ENCODE measurements at regions not wholly inside any gene's neighbourhood (a gene's known extent, or its start where the extent isn't known, plus 50 kb on each side); places are given as distances from the start of the nearest gene placed in this dataset.

GRCh38 chr3:77868725-77869124, 828.8 kb downstream of the ROBO2 start:
- Mint-ChIP-seq H3K27ac (no peak overlapping the region), H3K36me3 (peaks cover 2% of the 10 kb centered on the region), H3K4me3 (no peak overlapping the region), H3K27me3 (ENCODE audit: low read depth) (no peaks in the 10 kb centered on the region), H3K9me3 (peaks cover 16% of the 10 kb centered on the region), H3K4me1 (peaks cover 10% of the 10 kb centered on the region)
- DNase-seq (ENCODE audit: low spot score in 2 of 2, unreplicated experiment in 2 of 2), result no peak
- TF ChIP-seq CTCF (IDR thresholded peaks at IDR 0.05; ENCODE audit: unreplicated experiment), result no peak

- Mint-ChIP-seq H3K4me3 (no peak overlapping the region), H3K27ac (no peak overlapping the region), H3K27me3 (ENCODE audit: low read depth) (no peaks in the 10 kb centered on the region), H3K4me1 (peaks cover 10% of the 10 kb centered on the region), H3K9me3 (peaks cover 15% of the 10 kb centered on the region), H3K36me3 (peaks cover 2% of the 10 kb centered on the region)
- no peak for TF ChIP-seq CTCF (IDR thresholded peaks at IDR 0.05; ENCODE audit: unreplicated experiment)
- no peak for DNase-seq (ENCODE audit: low spot score in 2 of 2, unreplicated experiment in 2 of 2)
Observed at GRCh38 chr3:77869423-77869822, 829.5 kb downstream of the ROBO2 start.

- Mint-ChIP-seq H3K27ac (no peak overlapping the region), H3K36me3 (peaks cover 2% of the 10 kb centered on the region), H3K9me3 (peaks cover 18% of the 10 kb centered on the region), H3K4me3 (no peak overlapping the region), H3K27me3 (ENCODE audit: low read depth) (no peaks in the 10 kb centered on the region), H3K4me1 (peaks cover 9% of the 10 kb centered on the region)
- no peak for TF ChIP-seq CTCF (IDR thresholded peaks at IDR 0.05; ENCODE audit: unreplicated experiment)
- no peak for DNase-seq (ENCODE audit: low spot score in 2 of 2, unreplicated experiment in 2 of 2)
Observed at GRCh38 chr3:77871436-77871835, 831.5 kb downstream of the ROBO2 start.

- no peak for DNase-seq (ENCODE audit: low spot score in 2 of 2, unreplicated experiment in 2 of 2)
- Mint-ChIP-seq H3K9me3 (peaks cover 20% of the 10 kb centered on the region), H3K4me1 (peaks cover 4% of the 10 kb centered on the region), H3K4me3 (no peak overlapping the region), H3K27me3 (ENCODE audit: low read depth) (no peaks in the 10 kb centered on the region), H3K27ac (no peak overlapping the region), H3K36me3 (peaks cover 2% of the 10 kb centered on the region)
- TF ChIP-seq CTCF (IDR thresholded peaks at IDR 0.05; ENCODE audit: unreplicated experiment), result no peak
Observed at GRCh38 chr3:77873598-77873997, 833.7 kb downstream of the ROBO2 start.

GRCh38 chr3:77885381-77885780, 845.5 kb downstream of the ROBO2 start:
- DNase-seq (ENCODE audit: low spot score in 2 of 2, unreplicated experiment in 2 of 2), result no peak
- Mint-ChIP-seq H3K27ac (no peak overlapping the region), H3K4me1 (no peaks in the 10 kb centered on the region), H3K4me3 (no peak overlapping the region), H3K9me3 (peaks cover 3% of the 10 kb centered on the region), H3K27me3 (ENCODE audit: low read depth) (no peaks in the 10 kb centered on the region), H3K36me3 (no peaks in the 10 kb centered on the region)
- TF ChIP-seq CTCF (IDR thresholded peaks at IDR 0.05; ENCODE audit: unreplicated experiment), result no peak

GRCh38 chr3:77887611-77888010, 847.7 kb downstream of the ROBO2 start:
- TF ChIP-seq CTCF (IDR thresholded peaks at IDR 0.05; ENCODE audit: unreplicated experiment), result no peak
- DNase-seq (ENCODE audit: low spot score in 2 of 2, unreplicated experiment in 2 of 2), result no peak
- no peak overlapping the region for H3K4me3 Mint-ChIP-seq
- H3K27ac Mint-ChIP-seq, result no peak overlapping the region
- no peaks in the 10 kb centered on the region for H3K27me3 Mint-ChIP-seq (ENCODE audit: low read depth)
- H3K36me3 Mint-ChIP-seq, result no peaks in the 10 kb centered on the region
- H3K4me1 Mint-ChIP-seq, result no peaks in the 10 kb centered on the region
- H3K9me3 Mint-ChIP-seq, result no peaks in the 10 kb centered on the region

Measured in mesothelial cell of epicardium (in vitro differentiated cells).